B cell (primary cell): ENCODE measurements at regions not wholly inside any gene's neighbourhood (a gene's known extent, or its start where the extent isn't known, plus 50 kb on each side); places are given as distances from the start of the nearest gene placed in this dataset.

ENCODE experiments used
- ATAC-seq: fragments of 200-7000 bp; cut with Tn5 transposase; one replicate; pipeline ENCODE4 v1.10.0; 2021; ENCODE audit warnings: low read depth, mild to moderate bottlenecking, moderate number of reproducible peaks, moderate library complexity
- CTCF ChIA-PET: fragments of 350-600 bp; sonication (Branson Sonifier 250); formaldehyde crosslinking; loops from one replicate; lab custom pipeline; 2021; ENCODE audit warnings: antibody characterized with exemption, inconsistent platforms; lab: Charles Lee
- POLR2A ChIA-PET: fragments of 350-600 bp; sonication (Branson Sonifier 250); formaldehyde crosslinking; loops from one replicate; lab custom pipeline; 2021; ENCODE audit warnings: antibody characterized with exemption; lab: Charles Lee
- DNase-seq: peaks from one replicate; pipeline ENCODE4 v3.0.0; 2013
- H2AFZ ChIP-seq: 2 replicates; pipeline ENCODE4 v1.6.1; 2012; ENCODE audit warnings: mild to moderate bottlenecking, low read depth, low read length; ENCODE audit not compliant: insufficient read depth, poor library complexity, severe bottlenecking
- H3K27ac ChIP-seq, 2 donors: 1 replicate in 1 of 2; 2 replicates in 1 of 2; pipeline ENCODE4 v1.5.1; 2012 to 2013; ENCODE audit warnings: low read length in 2 of 2, mild to moderate bottlenecking in 2 of 2, moderate library complexity in 1 of 2
- H3K27me3 ChIP-seq, 4 experiments: fragments of 200-600 bp in 1 of 4; sonication (generic) in 1 of 4; replicated peaks in 1 of 4; 1 replicate in 2 of 4; 2 replicates in 2 of 4; pipeline versions ENCODE4 v1.6.1 to v1.7.0; 2013 to 2016; ENCODE audit warnings: low read length in 3 of 4, mild to moderate bottlenecking in 2 of 4, mixed read lengths in 1 of 4, moderate library complexity in 1 of 4; ENCODE audit not compliant: insufficient read depth in 4 of 4, control insufficient read depth in 3 of 4; ENCODE audit errors: control extremely low read depth in 1 of 4
- H3K36me3 ChIP-seq, 2 experiments: replicated peaks in 1 of 2; 1 replicate in 1 of 2; 2 replicates in 1 of 2; pipeline versions ENCODE4 v1.6.1 to v1.7.1; 2013; ENCODE audit warnings: low read length in 1 of 2; ENCODE audit not compliant: insufficient read depth in 2 of 2, control insufficient read depth in 1 of 2; ENCODE audit errors: control extremely low read depth in 1 of 2, extremely low read depth in 1 of 2
- H3K4me1 ChIP-seq, 2 donors: fragments of 200-600 bp in 1 of 2; sonication (generic) in 1 of 2; 1 replicate in 1 of 2; 2 replicates in 1 of 2; pipeline versions ENCODE4 v1.5.1 to v1.6.1; 2013 to 2017; ENCODE audit warnings: low read length in 2 of 2; ENCODE audit not compliant: control insufficient read depth in 2 of 2, insufficient read depth in 2 of 2
- H3K4me2 ChIP-seq: replicated peaks from 2 replicates; pipeline ENCODE3; 2012; ENCODE audit warnings: mild to moderate bottlenecking, low read depth, low read length; ENCODE audit not compliant: poor library complexity, severe bottlenecking
- H3K4me3 ChIP-seq, 5 experiments: fragments of 200-600 bp in 1 of 5; sonication (generic) in 1 of 5; 1 replicate in 3 of 5; 2 replicates in 2 of 5; pipeline versions ENCODE4 v1.5.1 to v1.7.0; 2011 to 2016; ENCODE audit warnings: low read length in 4 of 5, mild to moderate bottlenecking in 4 of 5, low read depth in 2 of 5, control low read depth in 1 of 5, moderate library complexity in 1 of 5; ENCODE audit not compliant: insufficient read depth in 1 of 5; ENCODE audit errors: control extremely low read depth in 1 of 5, extremely low read depth in 1 of 5
- H3K79me2 ChIP-seq: fragments of 200-600 bp; sonication (generic); one replicate; pipeline ENCODE4 v1.6.0; 2016; ENCODE audit warnings: low read length; ENCODE audit not compliant: control insufficient read depth, insufficient read depth
- H3K9ac ChIP-seq: fragments of 200-600 bp; sonication (generic); 2 replicates; pipeline ENCODE4 v1.6.1; 2017; ENCODE audit warnings: mild to moderate bottlenecking, low read length, moderate library complexity
- H3K9me3 ChIP-seq, 3 donors: one replicate each; pipeline versions ENCODE4 v1.6.1 to v1.7.1; 2013; ENCODE audit warnings: low read length in 2 of 3; ENCODE audit not compliant: control insufficient read depth in 2 of 3, insufficient read depth in 1 of 3; ENCODE audit errors: control extremely low read depth in 1 of 3
- H4K20me1 ChIP-seq: 2 replicates; pipeline ENCODE4 v1.6.0; 2012; ENCODE audit warnings: mild to moderate bottlenecking, low read length; ENCODE audit not compliant: insufficient read depth, control insufficient read depth, poor library complexity, severe bottlenecking
- H3K27ac Mint-ChIP-seq: one replicate; pipeline ENCODE4 v1.8.0; 2021; ENCODE audit warnings: mixed read lengths
- H3K27me3 Mint-ChIP-seq: one replicate; pipeline ENCODE4 v1.8.0; 2021; ENCODE audit warnings: mixed read lengths
- H3K4me1 Mint-ChIP-seq: one replicate; pipeline ENCODE4 v1.8.0; 2021; ENCODE audit warnings: mixed read lengths
- H3K4me3 Mint-ChIP-seq: one replicate; pipeline ENCODE4 v1.8.0; 2021; ENCODE audit warnings: mixed read lengths
- H3K9me3 Mint-ChIP-seq: one replicate; pipeline ENCODE4 v1.8.0; 2022; ENCODE audit warnings: mixed read lengths; ENCODE audit not compliant: insufficient read depth
- CTCF ChIP-seq: fragments of 200-600 bp; IDR thresholded peaks from one replicate; pipeline ENCODE4 v1.8.0; 2022; ENCODE audit warnings: antibody characterized with exemption, mild to moderate bottlenecking
- EZH2 ChIP-seq: IDR thresholded peaks from 2 replicates; pipeline ENCODE4 v1.6.1; 2012; ENCODE audit warnings: borderline replicate concordance, low read depth, mild to moderate bottlenecking, moderate library complexity, low read length; ENCODE audit not compliant: insufficient read depth, poor library complexity, severe bottlenecking
- WGBS: methylation state at CpG from one replicate; pipeline ENCODE4 v1.1.5; 2013; ENCODE audit warnings: missing lambda C conversion rate; ENCODE audit not compliant: insufficient coverage; 5-methylcytosine and 5-hydroxymethylcytosine counted together
- intact Hi-C: fragments of 100-400 bp; cut with micrococcal nuclease; formaldehyde crosslinking; loops from one replicate; pipeline ENCODE4 v1.10.0; 2022

GRCh38 chr1:229158341-229158921 is 112.5 kb upstream of the RAB4A start:
- Histone ChIP-seq H3K79me2 (no peaks in the 10 kb centered on the region), H3K4me3 (no peak overlapping the region), H2AFZ (no peak overlapping the region), H3K4me1 (peaks cover 8 to 11% of the 10 kb centered on the region in 2 donors), H3K9me3 (no peaks in the 10 kb centered on the region), H3K27me3 (no peaks in the 10 kb centered on the region), H3K4me2 (no peak overlapping the region), H4K20me1 (no peaks in the 10 kb centered on the region), H3K27ac (no peak overlapping the region), H3K36me3 (no peaks in the 10 kb centered on the region), H3K9ac (no peak overlapping the region)
- ChIA-PET POLR2A (no interaction called here), CTCF (no interaction called here)
- DNase-seq, result no peak
- TF ChIP-seq EZH2 (no peak), CTCF (no peak)
- intact Hi-C loops, result no loop called here
- WGBS, result 68% methylated on average over 8 of the region's 11 CpGs
- Mint-ChIP-seq H3K4me3 (no peak overlapping the region), H3K4me1 (peaks cover 14% of the 10 kb centered on the region), H3K27ac (no peak overlapping the region), H3K9me3 (no peaks in the 10 kb centered on the region), H3K27me3 (no peaks in the 10 kb centered on the region)
- no peak for ATAC-seq

DNA sequence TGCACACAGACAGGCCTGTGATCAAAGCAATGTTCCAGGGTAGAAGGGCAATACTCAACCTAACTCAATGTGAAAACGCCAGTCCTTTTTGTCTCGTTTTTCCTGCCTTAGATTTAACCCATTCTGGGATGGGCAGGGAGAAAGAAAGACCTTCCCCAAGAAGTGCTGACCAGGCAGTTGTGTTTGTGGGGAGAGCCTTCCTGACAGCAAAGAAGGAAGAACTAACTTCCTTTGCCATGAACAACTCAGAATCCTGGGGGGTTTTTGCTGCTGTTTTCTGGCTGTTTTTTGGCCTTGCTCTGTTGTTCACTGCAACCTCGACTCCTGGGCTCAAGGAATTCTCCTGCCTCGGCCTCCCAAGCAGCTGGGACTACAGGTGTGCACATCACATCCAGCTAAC is 112.0 kb upstream of the RAB4A start:
- DNase-seq, result no peak
- no peaks in the 10 kb centered on the region for H3K9me3 ChIP-seq
- WGBS, result 88% methylated on average over 2 of the region's 4 CpGs
- ATAC-seq, result no peak
- Mint-ChIP-seq H3K27me3 (no peaks in the 10 kb centered on the region), H3K9me3 (no peaks in the 10 kb centered on the region), H3K4me3 (no peak overlapping the region), H3K4me1 (peaks cover 14% of the 10 kb centered on the region), H3K27ac (no peak overlapping the region)
- no peaks in the 10 kb centered on the region for H3K36me3 ChIP-seq
- H3K4me2 ChIP-seq, result no peak overlapping the region
- H4K20me1 ChIP-seq, result no peaks in the 10 kb centered on the region
- POLR2A ChIA-PET, result interaction anchor here (0.7 kb wide), 1 partner anchor 10 kb away, joined by 4 read pairs; no protein-coding TSS in a partner anchor
- no peak overlapping the region for H3K27ac ChIP-seq
- H3K4me1 ChIP-seq, result peaks cover 8 to 11% of the 10 kb centered on the region in 2 donors
- no peak overlapping the region for H2AFZ ChIP-seq
- H3K27me3 ChIP-seq, result no peaks in the 10 kb centered on the region
- CTCF ChIA-PET, result no interaction called here
- TF ChIP-seq CTCF, result no peak
- no peak for TF ChIP-seq EZH2
- H3K4me3 ChIP-seq, result no peak overlapping the region
- no peak overlapping the region for H3K9ac ChIP-seq
- no peaks in the 10 kb centered on the region for H3K79me2 ChIP-seq
- intact Hi-C loops, result no loop called here
